HG02623 (cell line): ENCODE measurements at regions not wholly inside any gene's neighbourhood (a gene's known extent, or its start where the extent isn't known, plus 50 kb on each side); places are given as distances from the start of the nearest gene placed in this dataset.

Source experiments
- ATAC-seq: cut with Tn5 transposase; IDR thresholded peaks from one replicate; pipeline ENCODE4 v1.9.1; 2021; ENCODE audit warnings: moderate library complexity; ENCODE audit not compliant: unreplicated experiment

- no peak for ATAC-seq
These were observed 94.4 kb upstream of the PRLR start for GRCh38 chr5:35324679-35325078.

GRCh38 chr5:35324201-35324600, 93.9 kb upstream of the PRLR start:
- ATAC-seq: no peak

GRCh38 chr5:35320029-35320428, 89.7 kb upstream of the PRLR start:
- peak; percentile 9 for ATAC-seq

- peak; percentile 91 for ATAC-seq
These were observed 89.2 kb upstream of the PRLR start for GRCh38 chr5:35319333-35320002.

GRCh38 chr5:35317586-35317985, 87.3 kb upstream of the PRLR start:
- ATAC-seq: no peak

GRCh38 chr5:35316611-35317274, 86.5 kb upstream of the PRLR start:
- ATAC-seq: no peak

- no peak for ATAC-seq
These were observed 83.0 kb upstream of the PRLR start for GRCh38 chr5:35313291-35313690.

- no peak for ATAC-seq
These were observed 82.0 kb upstream of the PRLR start for GRCh38 chr5:35312267-35312666.

- ATAC-seq: no peak
These were observed 79.3 kb upstream of the PRLR start for GRCh38 chr5:35309365-35310130.

- no peak for ATAC-seq
These were observed 78.1 kb upstream of the PRLR start for GRCh38 chr5:35308421-35308820.

- ATAC-seq: no peak
These were observed 76.6 kb upstream of the PRLR start for GRCh38 chr5:35306716-35307365.

GRCh38 chr5:35305336-35306020, 75.2 kb upstream of the PRLR start:
- no peak for ATAC-seq

GRCh38 chr5:35304291-35304690, 74.0 kb upstream of the PRLR start:
- no peak for ATAC-seq

GRCh38 chr5:35303152-35303551, 72.9 kb upstream of the PRLR start:
- ATAC-seq: no peak

GRCh38 chr5:35302544-35302943, 72.3 kb upstream of the PRLR start:
- ATAC-seq: peak; percentile 95

GRCh38 chr5:35297755-35298154, 67.5 kb upstream of the PRLR start:
- no peak for ATAC-seq

- ATAC-seq: no peak
These were observed 64.7 kb upstream of the PRLR start for GRCh38 chr5:35294976-35295375.

GRCh38 chr5:35294017-35294416, 63.7 kb upstream of the PRLR start:
- ATAC-seq: no peak

GRCh38 chr5:35285435-35285834, 55.1 kb upstream of the PRLR start:
- ATAC-seq: no peak

- ATAC-seq: no peak
These were observed 54.7 kb upstream of the PRLR start for GRCh38 chr5:35285011-35285410.

GRCh38 chr5:35284364-35284763, 54.1 kb upstream of the PRLR start:
- no peak for ATAC-seq
